ENCODE measurements at regions not wholly inside any gene's neighbourhood (a gene's known extent, or its start where the extent isn't known, plus 50 kb on each side); places are given as distances from the start of the nearest gene placed in this dataset.

- Histone ChIP-seq H3K9me3 (no peaks in the 10 kb centered on the region), H3K36me3 (no peaks in the 10 kb centered on the region), H3K4me1 (no peaks in the 10 kb centered on the region), H3K27me3 (no peaks in the 10 kb centered on the region), H3K4me3 (no peak overlapping the region), H3K27ac (no peak overlapping the region)
- no peak for TF ChIP-seq CTCF (IDR thresholded peaks at IDR 0.05)
- no peak for DNase-seq
- intact Hi-C loops (cut with DNase I; ENCODE audit: low total_unique reads), result no loop called here
Measured at GRCh38 chr4:104044369-104044768, 324.6 kb upstream of the TACR3 start.

- Histone ChIP-seq H3K4me1 (no peaks in the 10 kb centered on the region), H3K36me3 (no peaks in the 10 kb centered on the region), H3K4me3 (no peak overlapping the region), H3K9me3 (no peaks in the 10 kb centered on the region), H3K27ac (no peak overlapping the region), H3K27me3 (no peaks in the 10 kb centered on the region)
- intact Hi-C loops (cut with DNase I; ENCODE audit: low total_unique reads), result no loop called here
- no peak for DNase-seq
- no peak for TF ChIP-seq CTCF (IDR thresholded peaks at IDR 0.05)
Measured at GRCh38 chr4:104032896-104033295, 313.1 kb upstream of the TACR3 start.

- DNase-seq, result no peak
- Histone ChIP-seq H3K4me3 (no peak overlapping the region), H3K27me3 (no peaks in the 10 kb centered on the region), H3K36me3 (no peaks in the 10 kb centered on the region), H3K4me1 (no peaks in the 10 kb centered on the region), H3K27ac (no peak overlapping the region), H3K9me3 (no peaks in the 10 kb centered on the region)
- no peak for TF ChIP-seq CTCF (IDR thresholded peaks at IDR 0.05)
- intact Hi-C loops (cut with DNase I; ENCODE audit: low total_unique reads), result no loop called here
Measured at GRCh38 chr4:104025251-104025650, 305.5 kb upstream of the TACR3 start.

- no peak for TF ChIP-seq CTCF (IDR thresholded peaks at IDR 0.05)
- Histone ChIP-seq H3K27ac (no peak overlapping the region), H3K9me3 (no peaks in the 10 kb centered on the region), H3K27me3 (no peaks in the 10 kb centered on the region), H3K4me3 (no peak overlapping the region), H3K4me1 (no peaks in the 10 kb centered on the region), H3K36me3 (no peaks in the 10 kb centered on the region)
- intact Hi-C loops (cut with DNase I; ENCODE audit: low total_unique reads), result no loop called here
- no peak for DNase-seq
Measured at GRCh38 chr4:104022831-104023230, 303.0 kb upstream of the TACR3 start.

GRCh38 chr4:104022226-104022625 lies 302.4 kb upstream of the TACR3 start:
- H3K4me1 ChIP-seq, result no peaks in the 10 kb centered on the region
- no peaks in the 10 kb centered on the region for H3K9me3 ChIP-seq
- H3K36me3 ChIP-seq, result no peaks in the 10 kb centered on the region
- intact Hi-C loops (cut with DNase I; ENCODE audit: low total_unique reads), result no loop called here
- H3K4me3 ChIP-seq, result no peak overlapping the region
- H3K27me3 ChIP-seq, result no peaks in the 10 kb centered on the region
- H3K27ac ChIP-seq, result no peak overlapping the region
- TF ChIP-seq CTCF (IDR thresholded peaks at IDR 0.05), result no peak
- DNase-seq, result no peak

- H3K27ac ChIP-seq, result no peak overlapping the region
- intact Hi-C loops (cut with DNase I; ENCODE audit: low total_unique reads), result no loop called here
- TF ChIP-seq CTCF (IDR thresholded peaks at IDR 0.05), result no peak
- no peaks in the 10 kb centered on the region for H3K36me3 ChIP-seq
- no peak for DNase-seq
- no peaks in the 10 kb centered on the region for H3K27me3 ChIP-seq
- H3K4me3 ChIP-seq, result no peak overlapping the region
- no peaks in the 10 kb centered on the region for H3K4me1 ChIP-seq
- H3K9me3 ChIP-seq, result no peaks in the 10 kb centered on the region
Measured at GRCh38 chr4:104020641-104021040, 300.9 kb upstream of the TACR3 start.

All from tibial artery (tissue), 4 donors.